ENCODE measurements at regions not wholly inside any gene's neighbourhood (a gene's known extent, or its start where the extent isn't known, plus 50 kb on each side); places are given as distances from the start of the nearest gene placed in this dataset.

- no peak for TF ChIP-seq EZH2 (optimal IDR thresholded peaks at IDR 0.05; ENCODE audit: low read depth, low read length)
- TF ChIP-seq CTCF (IDR thresholded peaks at IDR 0.05; ENCODE audit: low read length) = no peak
- no peak for TF ChIP-seq EZH2phosphoT487 (IDR thresholded peaks at IDR 0.05; ENCODE audit: low read length)
Observed at GRCh38 chr5:82894716-82895115, 182.5 kb downstream of the TMEM167A start.

Data from MM.1S (cell line).